ENCODE measurements at regions not wholly inside any gene's neighbourhood (a gene's known extent, or its start where the extent isn't known, plus 50 kb on each side); places are given as distances from the start of the nearest gene placed in this dataset.

GRCh38 chr15:70340494-70340870, 242.8 kb upstream of the TLE3 start:
- H3K4me3 ChIP-seq (replicated peaks in 1 of 2; ENCODE audit: low read depth in 1 of 2, low read length in 2 of 2), result no peak overlapping the region
- H3K4me1 ChIP-seq (ENCODE audit: control insufficient read depth in 1 of 2, insufficient read depth in 2 of 2, low read length in 2 of 2), result no peaks in the 10 kb centered on the region
- H3K36me3 ChIP-seq (ENCODE audit: control insufficient read depth in 1 of 2, insufficient read depth in 2 of 2, low read length in 2 of 2), result no peaks in the 10 kb centered on the region
- H3K9me3 ChIP-seq (ENCODE audit: control insufficient read depth in 1 of 2, insufficient read depth in 1 of 2, low read depth in 1 of 2, low read length in 2 of 2), result no peaks in the 10 kb centered on the region
- CTCF ChIA-PET, result no interaction called here
- RAD21 ChIA-PET (ENCODE audit: low non-redundant PET in 1 of 2, low total read pairs in 2 of 2, uncharacterized antibody in 2 of 2, unreplicated experiment in 2 of 2), result no interaction called here
- TF ChIP-seq ZNF274 (IDR thresholded peaks at IDR 0.05; ENCODE audit: low read depth, low read length) (no peak), POLR2AphosphoS5 (IDR thresholded peaks at IDR 0.05; ENCODE audit: low read depth, low read length) (no peak), RAD21 (IDR thresholded peaks at IDR 0.05; ENCODE audit: low read depth) (no peak), EZH2 (IDR thresholded peaks at IDR 0.05) (no peak), CEBPB (IDR thresholded peaks at IDR 0.05; ENCODE audit: low read depth) (no peak), SIN3A (IDR thresholded peaks at IDR 0.05; ENCODE audit: low read depth) (no peak), YY1 (IDR thresholded peaks at IDR 0.05; ENCODE audit: extremely low read depth, insufficient replicate concordance, low read depth, low read length) (no peak), EGR1 (IDR thresholded peaks at IDR 0.05; ENCODE audit: low read depth) (no peak), CBX3 (IDR thresholded peaks at IDR 0.05; ENCODE audit: low read depth) (no peak), SP1 (IDR thresholded peaks at IDR 0.05; ENCODE audit: low read depth) (no peak), SRF (IDR thresholded peaks at IDR 0.05; ENCODE audit: low read depth) (no peak), POLR2A (IDR thresholded peaks at IDR 0.05; ENCODE audit: borderline replicate concordance, extremely low read depth, insufficient read depth, insufficient read length) (no peak), ELF1 (IDR thresholded peaks at IDR 0.05; ENCODE audit: borderline replicate concordance, low read depth) (no peak), TCF7L2 (IDR thresholded peaks at IDR 0.05; ENCODE audit: borderline replicate concordance, extremely low read depth, insufficient read depth, insufficient read length) (no peak), FOSL1 (IDR thresholded peaks at IDR 0.05; ENCODE audit: low read depth) (no peak), EZH2phosphoT487 (IDR thresholded peaks at IDR 0.05; ENCODE audit: borderline replicate concordance) (no peak), MAX (IDR thresholded peaks at IDR 0.05) (no peak)
- TF ChIP-seq, protein P1, sequence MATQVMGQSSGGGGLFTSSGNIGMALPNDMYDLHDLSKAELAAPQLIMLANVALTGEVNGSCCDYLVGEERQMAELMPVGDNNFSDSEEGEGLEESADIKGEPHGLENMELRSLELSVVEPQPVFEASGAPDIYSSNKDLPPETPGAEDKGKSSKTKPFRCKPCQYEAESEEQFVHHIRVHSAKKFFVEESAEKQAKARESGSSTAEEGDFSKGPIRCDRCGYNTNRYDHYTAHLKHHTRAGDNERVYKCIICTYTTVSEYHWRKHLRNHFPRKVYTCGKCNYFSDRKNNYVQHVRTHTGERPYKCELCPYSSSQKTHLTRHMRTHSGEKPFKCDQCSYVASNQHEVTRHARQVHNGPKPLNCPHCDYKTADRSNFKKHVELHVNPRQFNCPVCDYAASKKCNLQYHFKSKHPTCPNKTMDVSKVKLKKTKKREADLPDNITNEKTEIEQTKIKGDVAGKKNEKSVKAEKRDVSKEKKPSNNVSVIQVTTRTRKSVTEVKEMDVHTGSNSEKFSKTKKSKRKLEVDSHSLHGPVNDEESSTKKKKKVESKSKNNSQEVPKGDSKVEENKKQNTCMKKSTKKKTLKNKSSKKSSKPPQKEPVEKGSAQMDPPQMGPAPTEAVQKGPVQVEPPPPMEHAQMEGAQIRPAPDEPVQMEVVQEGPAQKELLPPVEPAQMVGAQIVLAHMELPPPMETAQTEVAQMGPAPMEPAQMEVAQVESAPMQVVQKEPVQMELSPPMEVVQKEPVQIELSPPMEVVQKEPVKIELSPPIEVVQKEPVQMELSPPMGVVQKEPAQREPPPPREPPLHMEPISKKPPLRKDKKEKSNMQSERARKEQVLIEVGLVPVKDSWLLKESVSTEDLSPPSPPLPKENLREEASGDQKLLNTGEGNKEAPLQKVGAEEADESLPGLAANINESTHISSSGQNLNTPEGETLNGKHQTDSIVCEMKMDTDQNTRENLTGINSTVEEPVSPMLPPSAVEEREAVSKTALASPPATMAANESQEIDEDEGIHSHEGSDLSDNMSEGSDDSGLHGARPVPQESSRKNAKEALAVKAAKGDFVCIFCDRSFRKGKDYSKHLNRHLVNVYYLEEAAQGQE (IDR thresholded peaks at IDR 0.05; ENCODE audit: low read depth), result no peak
- TF ChIP-seq, protein P2, sequence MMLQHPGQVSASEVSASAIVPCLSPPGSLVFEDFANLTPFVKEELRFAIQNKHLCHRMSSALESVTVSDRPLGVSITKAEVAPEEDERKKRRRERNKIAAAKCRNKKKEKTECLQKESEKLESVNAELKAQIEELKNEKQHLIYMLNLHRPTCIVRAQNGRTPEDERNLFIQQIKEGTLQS (IDR thresholded peaks at IDR 0.05), result no peak
- TF ChIP-seq, protein P3, sequence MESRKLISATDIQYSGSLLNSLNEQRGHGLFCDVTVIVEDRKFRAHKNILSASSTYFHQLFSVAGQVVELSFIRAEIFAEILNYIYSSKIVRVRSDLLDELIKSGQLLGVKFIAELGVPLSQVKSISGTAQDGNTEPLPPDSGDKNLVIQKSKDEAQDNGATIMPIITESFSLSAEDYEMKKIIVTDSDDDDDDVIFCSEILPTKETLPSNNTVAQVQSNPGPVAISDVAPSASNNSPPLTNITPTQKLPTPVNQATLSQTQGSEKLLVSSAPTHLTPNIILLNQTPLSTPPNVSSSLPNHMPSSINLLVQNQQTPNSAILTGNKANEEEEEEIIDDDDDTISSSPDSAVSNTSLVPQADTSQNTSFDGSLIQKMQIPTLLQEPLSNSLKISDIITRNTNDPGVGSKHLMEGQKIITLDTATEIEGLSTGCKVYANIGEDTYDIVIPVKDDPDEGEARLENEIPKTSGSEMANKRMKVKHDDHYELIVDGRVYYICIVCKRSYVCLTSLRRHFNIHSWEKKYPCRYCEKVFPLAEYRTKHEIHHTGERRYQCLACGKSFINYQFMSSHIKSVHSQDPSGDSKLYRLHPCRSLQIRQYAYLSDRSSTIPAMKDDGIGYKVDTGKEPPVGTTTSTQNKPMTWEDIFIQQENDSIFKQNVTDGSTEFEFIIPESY (IDR thresholded peaks at IDR 0.05; ENCODE audit: extremely low read depth, insufficient replicate concordance, low read length), result no peak
- intact Hi-C loops (cut with micrococcal nuclease), result no loop called here
- H3K9me2 ChIP-seq (ENCODE audit: insufficient read depth), result no peaks in the 10 kb centered on the region
- no peak overlapping the region for H3K9ac ChIP-seq (ENCODE audit: low read length)
- no peak overlapping the region for H3K27ac ChIP-seq (ENCODE audit: low read depth, low read length)
- no peak overlapping the region for H2AFZ ChIP-seq (ENCODE audit: low read depth, low read length, poor library complexity, severe bottlenecking)
- H3K4me2 ChIP-seq (ENCODE audit: low read length), result no peak overlapping the region
- no peaks in the 10 kb centered on the region for H4K20me1 ChIP-seq (ENCODE audit: insufficient read depth)
- no peaks in the 10 kb centered on the region for H3K27me3 ChIP-seq (ENCODE audit: insufficient read depth, low read length)
- no peak for DNase-seq (ENCODE audit: low read depth, low spot score)
- POLR2A ChIA-PET, result no interaction called here
- no peaks in the 10 kb centered on the region for H3K79me2 ChIP-seq (ENCODE audit: insufficient read depth, low read length)
- no peak for ATAC-seq
- no TSS peak for BruUV-seq (replicated peaks)
